ENCODE measurements at regions not wholly inside any gene's neighbourhood (a gene's known extent, or its start where the extent isn't known, plus 50 kb on each side); places are given as distances from the start of the nearest gene placed in this dataset.
"Not testable (repeated sequence)": the region's sequence is repeated elsewhere in the genome, so short reads cannot be mapped to it uniquely, and the experiment has no call there.

GRCh38 chr2:89092911-89093310 is 401.4 kb downstream of the RPIA start:
- not testable (repeated sequence) for H3K36me3 ChIP-seq (ENCODE audit: control insufficient read depth, insufficient read depth, low read length); H3K4me3 ChIP-seq (ENCODE audit: low read depth, low read length); H3K27me3 ChIP-seq (ENCODE audit: control insufficient read depth, insufficient read depth, low read length); DNase-seq (ENCODE audit: low read depth)

- H3K36me3 ChIP-seq (ENCODE audit: control insufficient read depth, insufficient read depth, low read length); H3K4me3 ChIP-seq (ENCODE audit: low read depth, low read length); H3K27me3 ChIP-seq (ENCODE audit: control insufficient read depth, insufficient read depth, low read length); DNase-seq (ENCODE audit: low read depth): not testable (repeated sequence)
Observed at GRCh38 chr2:89095060-89095459, 403.6 kb downstream of the RPIA start.

GRCh38 chr2:89102587-89102986 is 411.1 kb downstream of the RPIA start:
- H3K36me3 ChIP-seq (ENCODE audit: control insufficient read depth, insufficient read depth, low read length); H3K4me3 ChIP-seq (ENCODE audit: low read depth, low read length); DNase-seq (ENCODE audit: low read depth); H3K27me3 ChIP-seq (ENCODE audit: control insufficient read depth, insufficient read depth, low read length): not testable (repeated sequence)

- not testable (repeated sequence) for H3K27me3 ChIP-seq (ENCODE audit: control insufficient read depth, insufficient read depth, low read length); H3K4me3 ChIP-seq (ENCODE audit: low read depth, low read length); DNase-seq (ENCODE audit: low read depth); H3K36me3 ChIP-seq (ENCODE audit: control insufficient read depth, insufficient read depth, low read length)
Observed at GRCh38 chr2:89106369-89107019, 415.0 kb downstream of the RPIA start.

GRCh38 chr2:89112434-89112833 is 421.0 kb downstream of the RPIA start:
- DNase-seq (ENCODE audit: low read depth); H3K4me3 ChIP-seq (ENCODE audit: low read depth, low read length): not testable (repeated sequence)
- peak; percentile 14 for TF ChIP-seq CTCF (IDR thresholded peaks at IDR 0.05; ENCODE audit: insufficient read depth, low read length, poor library complexity, severe bottlenecking)

GRCh38 chr2:89113286-89113685 is 421.8 kb downstream of the RPIA start:
- H3K27me3 ChIP-seq (ENCODE audit: control insufficient read depth, insufficient read depth, low read length); H3K36me3 ChIP-seq (ENCODE audit: control insufficient read depth, insufficient read depth, low read length); DNase-seq (ENCODE audit: low read depth); H3K4me3 ChIP-seq (ENCODE audit: low read depth, low read length): not testable (repeated sequence)

More at GRCh38 chr2:89112434-89112833, 421.0 kb downstream of the RPIA start:
- H3K27me3 ChIP-seq (ENCODE audit: control insufficient read depth, insufficient read depth, low read length); H3K36me3 ChIP-seq (ENCODE audit: control insufficient read depth, insufficient read depth, low read length): not testable (repeated sequence)

GRCh38 chr2:89129440-89129839 is 438.0 kb downstream of the RPIA start:
- not testable (repeated sequence) for H3K4me3 ChIP-seq (ENCODE audit: low read depth, low read length); H3K27me3 ChIP-seq (ENCODE audit: control insufficient read depth, insufficient read depth, low read length); H3K36me3 ChIP-seq (ENCODE audit: control insufficient read depth, insufficient read depth, low read length); DNase-seq (ENCODE audit: low read depth)

- DNase-seq (ENCODE audit: low read depth); H3K36me3 ChIP-seq (ENCODE audit: control insufficient read depth, insufficient read depth, low read length); H3K27me3 ChIP-seq (ENCODE audit: control insufficient read depth, insufficient read depth, low read length); H3K4me3 ChIP-seq (ENCODE audit: low read depth, low read length): not testable (repeated sequence)
Observed at GRCh38 chr2:89130665-89131308, 439.3 kb downstream of the RPIA start.

- not testable (repeated sequence) for H3K27me3 ChIP-seq (ENCODE audit: control insufficient read depth, insufficient read depth, low read length); H3K36me3 ChIP-seq (ENCODE audit: control insufficient read depth, insufficient read depth, low read length); H3K4me3 ChIP-seq (ENCODE audit: low read depth, low read length); DNase-seq (ENCODE audit: low read depth)
Observed at GRCh38 chr2:89142959-89143358, 451.5 kb downstream of the RPIA start.

- not testable (repeated sequence) for H3K4me3 ChIP-seq (ENCODE audit: low read depth, low read length); H3K27me3 ChIP-seq (ENCODE audit: control insufficient read depth, insufficient read depth, low read length); DNase-seq (ENCODE audit: low read depth); H3K36me3 ChIP-seq (ENCODE audit: control insufficient read depth, insufficient read depth, low read length)
Observed at GRCh38 chr2:89145342-89145741, 453.9 kb downstream of the RPIA start.

GRCh38 chr2:89148256-89148655 is 456.8 kb downstream of the RPIA start:
- H3K27me3 ChIP-seq (ENCODE audit: control insufficient read depth, insufficient read depth, low read length); H3K4me3 ChIP-seq (ENCODE audit: low read depth, low read length); H3K36me3 ChIP-seq (ENCODE audit: control insufficient read depth, insufficient read depth, low read length); DNase-seq (ENCODE audit: low read depth): not testable (repeated sequence)

- not testable (repeated sequence) for H3K27me3 ChIP-seq (ENCODE audit: control insufficient read depth, insufficient read depth, low read length); DNase-seq (ENCODE audit: low read depth); H3K4me3 ChIP-seq (ENCODE audit: low read depth, low read length); H3K36me3 ChIP-seq (ENCODE audit: control insufficient read depth, insufficient read depth, low read length)
Observed at GRCh38 chr2:89151699-89152098, 460.2 kb downstream of the RPIA start.

GRCh38 chr2:89152501-89152900 is 461.0 kb downstream of the RPIA start:
- not testable (repeated sequence) for DNase-seq (ENCODE audit: low read depth); H3K27me3 ChIP-seq (ENCODE audit: control insufficient read depth, insufficient read depth, low read length); H3K36me3 ChIP-seq (ENCODE audit: control insufficient read depth, insufficient read depth, low read length); H3K4me3 ChIP-seq (ENCODE audit: low read depth, low read length)

- H3K4me3 ChIP-seq (ENCODE audit: low read depth, low read length); H3K27me3 ChIP-seq (ENCODE audit: control insufficient read depth, insufficient read depth, low read length); H3K36me3 ChIP-seq (ENCODE audit: control insufficient read depth, insufficient read depth, low read length); DNase-seq (ENCODE audit: low read depth): not testable (repeated sequence)
Observed at GRCh38 chr2:89153210-89153609, 461.7 kb downstream of the RPIA start.

All from kidney epithelial cell (primary cell).